Skeletal muscle tissue (tissue), 3 donors: ENCODE measurements at regions not wholly inside any gene's neighbourhood (a gene's known extent, or its start where the extent isn't known, plus 50 kb on each side); places are given as distances from the start of the nearest gene placed in this dataset.
"Not testable (repeated sequence)": the region's sequence is repeated elsewhere in the genome, so short reads cannot be mapped to it uniquely, and the experiment has no call there.

Experiments
- H3K27ac ChIP-seq: one replicate; pipeline ENCODE4 v1.7.0; 2013; ENCODE audit warnings: mild to moderate bottlenecking, low read depth, low read length, inconsistent platforms
- H3K27me3 ChIP-seq, 3 donors: one replicate each; pipeline ENCODE4 v1.7.0; 2013; ENCODE audit warnings: low read length in 3 of 3; ENCODE audit not compliant: control insufficient read depth in 3 of 3, insufficient read depth in 3 of 3
- H3K36me3 ChIP-seq, 3 donors: one replicate each; pipeline ENCODE4 v1.7.0; 2013; ENCODE audit warnings: low read length in 3 of 3; ENCODE audit not compliant: control insufficient read depth in 3 of 3, insufficient read depth in 3 of 3
- H3K4me1 ChIP-seq, 3 donors: one replicate each; pipeline ENCODE4 v1.7.0; 2013; ENCODE audit warnings: low read length in 3 of 3, mild to moderate bottlenecking in 3 of 3; ENCODE audit not compliant: control insufficient read depth in 3 of 3, insufficient read depth in 3 of 3
- H3K4me3 ChIP-seq, 3 donors: one replicate each; pipeline ENCODE4 v1.7.0; 2013; ENCODE audit warnings: low read length in 3 of 3
- H3K9ac ChIP-seq, 3 donors: one replicate each; pipeline ENCODE4 v1.7.0; 2013; ENCODE audit warnings: low read length in 3 of 3, mild to moderate bottlenecking in 3 of 3, moderate library complexity in 2 of 3, low read depth in 1 of 3
- H3K9me3 ChIP-seq, 3 donors: one replicate each; pipeline ENCODE4 v1.7.0; 2013; ENCODE audit warnings: low read length in 3 of 3; ENCODE audit not compliant: control insufficient read depth in 3 of 3
- donor health status: Osteomylitis.

DNA sequence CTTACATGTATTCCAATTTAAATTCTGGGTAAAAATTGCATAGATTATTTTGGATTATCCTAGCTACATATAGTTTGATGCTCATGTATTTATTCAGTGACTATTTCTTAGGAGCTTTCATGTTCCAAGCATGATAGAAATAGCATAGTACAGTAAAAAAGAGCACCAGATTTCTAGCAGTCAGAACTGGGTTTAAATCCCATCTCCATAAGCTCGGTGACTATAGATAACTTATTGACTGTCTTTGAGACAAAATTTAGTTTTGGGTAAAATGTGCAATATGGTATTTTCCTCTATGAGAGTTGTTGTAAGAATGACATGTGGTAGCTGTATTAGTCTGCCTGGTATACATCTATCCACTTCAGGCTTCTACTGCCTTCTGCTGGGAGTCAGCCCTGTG, 889.6 kb downstream of the DTWD2 start:
- H3K9ac ChIP-seq = no peak overlapping the region
- H3K27ac ChIP-seq = no peak overlapping the region
- no peaks in the 10 kb centered on the region for H3K9me3 ChIP-seq
- no peaks in the 10 kb centered on the region for H3K27me3 ChIP-seq
- no peak overlapping the region for H3K4me3 ChIP-seq
- no peaks in the 10 kb centered on the region for H3K36me3 ChIP-seq
- H3K4me1 ChIP-seq = no peaks in the 10 kb centered on the region

DNA sequence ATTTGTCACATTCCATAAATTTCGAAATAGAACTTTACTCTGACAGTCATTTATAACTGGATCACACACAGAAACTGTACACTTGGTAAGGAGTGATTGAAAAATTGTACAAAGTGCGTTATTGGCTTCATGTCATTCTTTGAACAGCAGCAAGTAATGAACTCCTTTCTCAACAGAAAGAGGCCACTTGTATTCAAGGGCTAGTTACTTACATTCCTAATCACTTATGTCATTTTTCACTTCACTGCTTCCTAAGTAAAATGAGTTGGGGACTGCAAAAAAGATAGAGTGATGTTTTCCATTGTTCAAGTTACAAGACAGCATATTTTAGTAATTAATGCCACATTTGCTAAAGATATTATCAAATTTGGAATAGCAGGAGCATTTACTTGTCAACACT, 893.2 kb downstream of the DTWD2 start:
- Histone ChIP-seq H3K4me1 (no peaks in the 10 kb centered on the region), H3K4me3 (no peak overlapping the region), H3K9ac (no peak overlapping the region), H3K36me3 (no peaks in the 10 kb centered on the region), H3K27ac (no peak overlapping the region), H3K27me3 (no peaks in the 10 kb centered on the region), H3K9me3 (no peaks in the 10 kb centered on the region)

DNA sequence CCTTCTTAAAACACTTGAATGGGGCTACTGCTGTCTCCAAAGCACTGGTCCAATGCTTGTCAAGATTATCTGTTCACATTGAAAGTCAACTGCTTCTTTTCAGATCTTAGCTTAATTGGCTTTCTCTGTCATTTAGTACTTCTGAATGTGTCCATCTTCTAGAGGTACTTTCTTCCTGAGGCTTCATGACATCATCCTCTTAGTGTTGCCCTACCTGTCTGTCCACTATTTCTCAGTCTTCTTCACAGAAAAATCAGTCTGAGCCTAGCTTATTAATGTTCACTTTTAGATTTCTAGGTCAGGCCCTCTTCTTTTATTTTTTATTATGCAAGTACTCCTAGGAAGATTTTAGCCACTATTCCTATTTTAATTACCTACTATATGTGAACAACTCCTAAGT, 899.9 kb downstream of the DTWD2 start:
- no peaks in the 10 kb centered on the region for H3K27me3 ChIP-seq
- H3K4me3 ChIP-seq = no peak overlapping the region
- H3K4me1 ChIP-seq = no peaks in the 10 kb centered on the region
- H3K36me3 ChIP-seq = no peaks in the 10 kb centered on the region
- H3K27ac ChIP-seq = no peak overlapping the region
- H3K9ac ChIP-seq = no peak overlapping the region
- no peaks in the 10 kb centered on the region for H3K9me3 ChIP-seq

DNA sequence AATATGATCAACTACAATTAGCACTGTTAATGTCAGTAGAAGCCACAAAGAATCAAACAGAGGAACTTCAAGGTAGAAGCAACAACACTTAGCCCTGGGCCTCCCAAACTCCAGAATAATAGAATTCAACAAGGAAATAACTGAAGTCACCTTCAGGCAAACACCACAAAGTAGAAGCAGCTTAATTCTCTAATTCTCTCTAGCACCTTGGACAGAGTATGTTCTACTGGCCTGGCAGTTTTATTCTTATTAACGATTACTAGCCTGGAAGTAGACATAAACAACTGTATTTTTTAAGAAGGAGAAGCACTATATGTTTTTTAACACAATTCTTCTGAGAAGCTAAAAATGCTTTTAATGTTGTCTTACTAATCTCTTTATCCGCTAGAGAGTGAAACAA, 911.9 kb downstream of the DTWD2 start:
- Histone ChIP-seq H3K27ac (no peak overlapping the region), H3K4me1 (no peaks in the 10 kb centered on the region), H3K36me3 (no peaks in the 10 kb centered on the region), H3K4me3 (no peak overlapping the region), H3K27me3 (no peaks in the 10 kb centered on the region), H3K9me3 (no peaks in the 10 kb centered on the region), H3K9ac (no peak overlapping the region)

DNA sequence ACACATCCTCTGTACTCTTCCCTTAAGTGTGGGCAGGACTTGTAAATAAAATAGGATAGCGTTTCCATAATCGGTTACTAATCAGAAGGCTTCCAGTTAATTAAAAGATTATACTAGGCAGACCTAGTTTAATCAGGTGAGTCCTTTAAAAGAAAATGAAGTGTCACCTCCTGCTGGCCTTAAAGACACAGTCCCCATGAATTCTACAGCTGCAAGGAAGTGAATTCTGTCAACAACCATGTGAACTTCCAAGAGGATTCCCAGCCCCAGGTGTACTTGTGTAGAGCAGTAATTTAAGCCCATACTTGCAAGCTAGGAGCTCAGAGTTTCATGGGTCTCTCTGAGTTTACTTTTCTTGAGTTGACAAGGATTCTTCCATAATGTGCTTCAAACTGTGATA, 918.3 kb downstream of the DTWD2 start:
- Histone ChIP-seq H3K36me3 (no peaks in the 10 kb centered on the region), H3K4me1 (no peaks in the 10 kb centered on the region), H3K9ac (no peak overlapping the region), H3K27me3 (no peaks in the 10 kb centered on the region), H3K4me3 (no peak overlapping the region), H3K9me3 (no peaks in the 10 kb centered on the region), H3K27ac (no peak overlapping the region)

DNA sequence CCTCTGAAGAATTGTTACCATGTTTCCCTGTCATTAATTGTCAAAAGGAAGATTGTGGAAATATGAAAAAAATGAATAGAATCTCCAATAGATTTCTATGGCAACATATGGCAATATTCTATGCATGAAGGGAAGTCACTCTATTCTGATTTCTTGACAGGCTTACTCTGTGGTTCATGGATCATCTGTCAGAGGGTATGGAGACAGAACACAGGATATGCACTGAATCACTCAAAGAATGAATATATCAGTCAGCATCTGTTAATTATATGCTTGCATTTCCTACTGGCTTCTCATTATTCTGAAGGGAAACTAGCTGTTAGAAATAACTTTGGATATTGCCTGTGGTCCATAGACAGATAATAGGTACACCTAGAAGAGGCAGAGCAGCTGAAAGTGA, 918.9 kb downstream of the DTWD2 start:
- H3K9me3 ChIP-seq = no peaks in the 10 kb centered on the region
- H3K27me3 ChIP-seq = no peaks in the 10 kb centered on the region
- no peak overlapping the region for H3K4me3 ChIP-seq
- no peak overlapping the region for H3K27ac ChIP-seq
- no peak overlapping the region for H3K9ac ChIP-seq
- no peaks in the 10 kb centered on the region for H3K36me3 ChIP-seq
- H3K4me1 ChIP-seq = no peaks in the 10 kb centered on the region

DNA sequence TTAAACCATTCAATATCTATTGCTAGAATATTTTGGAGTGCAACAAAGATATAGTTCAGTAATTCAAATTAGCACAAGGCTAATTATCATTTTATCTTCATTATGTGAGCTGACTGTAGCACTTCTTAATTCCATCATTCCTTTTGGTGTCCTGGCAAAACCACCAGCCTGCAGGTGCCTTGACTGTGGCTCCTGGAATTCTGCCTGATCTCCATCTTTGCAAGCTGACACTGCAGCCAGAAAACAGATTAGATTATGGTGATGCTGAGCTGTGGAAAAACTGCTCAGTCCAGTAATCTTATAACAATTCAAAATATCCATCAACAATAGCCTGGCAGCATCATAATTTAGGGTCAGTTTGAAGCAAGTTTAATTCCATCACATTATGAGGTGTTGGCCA, 919.5 kb downstream of the DTWD2 start:
- Histone ChIP-seq H3K4me1 (no peaks in the 10 kb centered on the region), H3K4me3 (no peak overlapping the region), H3K27me3 (no peaks in the 10 kb centered on the region), H3K36me3 (no peaks in the 10 kb centered on the region), H3K27ac (no peak overlapping the region), H3K9me3 (no peaks in the 10 kb centered on the region), H3K9ac (no peak overlapping the region)

DNA sequence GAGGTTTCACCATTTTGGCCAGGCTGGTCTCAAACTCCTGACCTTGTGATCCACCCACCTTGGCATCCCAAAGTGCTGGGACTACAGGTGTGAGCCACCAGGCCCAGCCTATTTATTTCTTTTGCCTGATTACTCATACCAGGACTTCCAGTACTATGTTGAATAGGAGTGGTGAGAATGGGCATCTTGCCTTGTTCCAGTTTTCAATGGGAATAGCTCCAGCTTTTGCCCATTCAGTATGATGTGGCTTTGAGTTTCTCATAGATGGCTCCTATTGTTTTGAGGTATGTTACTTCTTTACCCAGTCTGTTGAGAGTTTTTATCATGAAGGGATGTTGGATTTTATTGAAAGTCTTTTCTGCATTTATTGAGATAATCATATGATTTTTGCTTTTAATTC, 924.5 kb downstream of the DTWD2 start:
- H3K27me3 ChIP-seq, H3K9ac ChIP-seq, H3K4me1 ChIP-seq, H3K9me3 ChIP-seq, H3K27ac ChIP-seq, H3K36me3 ChIP-seq, H3K4me3 ChIP-seq: not testable (repeated sequence)

DNA sequence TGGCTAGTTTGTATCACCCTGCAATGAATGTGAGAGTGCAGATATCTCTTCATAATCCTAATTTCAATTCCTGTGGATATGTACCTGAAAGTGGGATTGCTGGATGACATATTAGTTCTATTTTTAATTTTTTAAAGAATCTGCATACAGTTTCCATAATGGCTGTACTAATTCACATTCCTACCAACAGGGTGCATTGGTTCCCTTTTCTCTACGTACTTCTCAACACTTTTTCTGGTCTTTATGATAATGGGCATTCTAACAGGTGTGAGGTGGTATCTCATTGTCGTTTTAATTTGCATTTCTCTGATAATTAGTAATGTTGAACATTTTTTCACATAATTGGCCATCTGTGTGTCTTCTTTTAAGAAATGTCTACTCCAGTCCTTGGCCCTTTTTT, 927.5 kb downstream of the DTWD2 start:
- Histone ChIP-seq H3K27ac (no peak overlapping the region), H3K9ac (no peak overlapping the region), H3K9me3 (peaks cover 0 to 3% (median 0%) of the 10 kb centered on the region in 3 donors), H3K36me3 (no peaks in the 10 kb centered on the region), H3K4me1 (no peaks in the 10 kb centered on the region), H3K4me3 (no peak overlapping the region), H3K27me3 (no peaks in the 10 kb centered on the region)

DNA sequence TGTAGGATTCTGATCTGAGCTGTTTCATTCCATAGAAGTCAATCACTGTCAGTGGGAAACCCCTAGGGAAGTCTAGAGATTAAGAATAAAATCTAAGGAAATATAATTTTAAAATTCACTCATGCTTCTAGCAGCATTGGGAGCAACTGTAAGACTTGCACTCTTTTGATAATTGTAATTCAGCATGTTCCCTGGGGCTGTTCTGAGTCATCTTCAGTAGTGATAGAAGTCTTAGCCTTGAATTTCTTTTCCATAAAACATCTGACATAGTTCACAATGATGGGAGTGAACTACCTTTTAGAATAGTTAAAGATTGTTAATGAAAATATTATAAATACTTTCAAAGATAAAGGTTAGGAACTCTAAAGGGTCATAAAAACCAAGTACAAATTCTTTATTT, 935.8 kb downstream of the DTWD2 start:
- H3K4me3 ChIP-seq = no peak overlapping the region
- no peaks in the 10 kb centered on the region for H3K27me3 ChIP-seq
- no peaks in the 10 kb centered on the region for H3K4me1 ChIP-seq
- H3K27ac ChIP-seq = no peak overlapping the region
- no peaks in the 10 kb centered on the region for H3K9me3 ChIP-seq
- H3K36me3 ChIP-seq = no peaks in the 10 kb centered on the region
- no peak overlapping the region for H3K9ac ChIP-seq

DNA sequence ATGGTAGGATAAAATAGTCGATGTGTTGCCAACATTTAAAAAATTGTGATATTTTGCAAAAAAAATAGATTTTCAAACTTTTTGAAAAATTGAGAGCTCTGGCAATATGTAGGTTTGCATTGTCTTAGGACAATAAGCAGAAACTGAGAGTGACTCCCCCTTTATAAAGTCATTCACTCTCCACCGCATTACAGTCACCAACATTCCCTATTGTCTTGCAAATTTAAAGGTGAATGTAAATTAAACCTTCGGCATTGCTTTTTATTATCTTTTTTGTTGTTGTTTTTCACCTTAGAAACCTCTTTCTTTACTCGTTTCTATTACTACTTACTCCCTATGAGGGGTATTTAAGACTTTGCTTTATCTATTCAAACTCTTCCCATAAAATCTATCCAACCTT, 944.2 kb downstream of the DTWD2 start:
- H3K27ac ChIP-seq = no peak overlapping the region
- no peaks in the 10 kb centered on the region for H3K36me3 ChIP-seq
- H3K4me3 ChIP-seq = no peak overlapping the region
- no peaks in the 10 kb centered on the region for H3K9me3 ChIP-seq
- H3K9ac ChIP-seq = no peak overlapping the region
- H3K4me1 ChIP-seq = no peaks in the 10 kb centered on the region
- no peaks in the 10 kb centered on the region for H3K27me3 ChIP-seq
